ENCODE measurements at regions not wholly inside any gene's neighbourhood (a gene's known extent, or its start where the extent isn't known, plus 50 kb on each side); places are given as distances from the start of the nearest gene placed in this dataset.

- TF ChIP-seq CTCF (conservative IDR thresholded peaks at IDR 0.05; ENCODE audit: low read length) (no peak), EZH2phosphoT487 (IDR thresholded peaks at IDR 0.05; ENCODE audit: borderline replicate concordance, low read depth, low read length) (no peak)
These were observed 50.8 kb upstream of the POFUT2 start for GRCh38 chr21:45338311-45339017.
